GM23338 (cell line): ENCODE measurements at regions not wholly inside any gene's neighbourhood (a gene's known extent, or its start where the extent isn't known, plus 50 kb on each side); places are given as distances from the start of the nearest gene placed in this dataset.

Experiments
- ATAC-seq: fragments of 200-7000 bp; cut with Tn5 transposase; 3 replicates; pipeline ENCODE4 v1.9.1; 2020
- DNase-seq: peaks from one replicate; pipeline ENCODE4 v3.0.0-alpha.2; 2015; ENCODE audit warnings: low spot score
- H2AFZ ChIP-seq: fragments of 200-600 bp; sonication (generic); 2 replicates; pipeline ENCODE4 v1.8.0; 2016; ENCODE audit warnings: antibody characterized with exemption, mild to moderate bottlenecking, moderate library complexity
- H3F3A ChIP-seq: fragments of 200-600 bp; sonication (generic); replicated peaks from 2 replicates; pipeline ENCODE4 v1.8.0; 2017; ENCODE audit warnings: antibody characterized with exemption, mixed run types, low read depth
- H3K27ac ChIP-seq: fragments of 200-600 bp; sonication (generic); 2 replicates; pipeline ENCODE4 v1.6.1; 2016; ENCODE audit warnings: low read depth
- H3K27me3 ChIP-seq: fragments of 200-600 bp; sonication (generic); 2 replicates; pipeline ENCODE4 v1.8.0; 2016; ENCODE audit warnings: mild to moderate bottlenecking, mixed run types, moderate library complexity; ENCODE audit not compliant: insufficient read depth
- H3K36me3 ChIP-seq: fragments of 200-600 bp; sonication (generic); 2 replicates; pipeline ENCODE4 v1.8.0; 2016; ENCODE audit warnings: mild to moderate bottlenecking; ENCODE audit not compliant: insufficient read depth
- H3K4me1 ChIP-seq: fragments of 200-600 bp; sonication (generic); 2 replicates; pipeline ENCODE4 v1.8.0; 2016; ENCODE audit warnings: mild to moderate bottlenecking, moderate library complexity; ENCODE audit not compliant: insufficient read depth
- H3K4me2 ChIP-seq: fragments of 200-600 bp; sonication (generic); 2 replicates; pipeline ENCODE4 v1.7.1; 2017; ENCODE audit warnings: mixed run types
- H3K4me3 ChIP-seq: fragments of 200-600 bp; sonication (generic); 2 replicates; pipeline ENCODE4 v1.6.1; 2016; ENCODE audit warnings: mixed run types
- H3K79me2 ChIP-seq: fragments of 200-600 bp; sonication (generic); replicated peaks from 2 replicates; pipeline ENCODE4 v1.8.0; 2017; ENCODE audit warnings: mild to moderate bottlenecking; ENCODE audit not compliant: insufficient read depth
- H3K9me2 ChIP-seq: fragments of 200-600 bp; sonication (generic); 2 replicates; pipeline ENCODE4 v1.8.0; 2017; ENCODE audit not compliant: insufficient read depth
- H4K20me1 ChIP-seq: fragments of 200-600 bp; sonication (generic); replicated peaks from 2 replicates; pipeline ENCODE4 v1.8.0; 2017; ENCODE audit warnings: mild to moderate bottlenecking; ENCODE audit not compliant: insufficient read depth
- H3K27ac Mint-ChIP-seq: 2 replicates; pipeline ENCODE4 v1.8.0; 2020; ENCODE audit warnings: inconsistent platforms, mild to moderate bottlenecking, moderate library complexity, mixed read lengths
- H3K27me3 Mint-ChIP-seq: 3 replicates; pipeline ENCODE4 v1.8.0; 2022; ENCODE audit warnings: low read depth, mild to moderate bottlenecking, moderate library complexity, mixed read lengths, inconsistent platforms; ENCODE audit not compliant: insufficient read depth, poor library complexity
- H3K36me3 Mint-ChIP-seq: 3 replicates; pipeline ENCODE4 v1.8.0; 2021; ENCODE audit warnings: low read depth, mild to moderate bottlenecking, inconsistent platforms, moderate library complexity, mixed read lengths
- H3K4me1 Mint-ChIP-seq: 3 replicates; pipeline ENCODE4 v1.8.0; 2020; ENCODE audit warnings: mild to moderate bottlenecking, inconsistent platforms, mixed read lengths
- H3K4me3 Mint-ChIP-seq: 3 replicates; pipeline ENCODE4 v1.8.0; 2021; ENCODE audit warnings: moderate library complexity, mild to moderate bottlenecking, inconsistent platforms, mixed read lengths
- H3K9me3 Mint-ChIP-seq: 3 replicates; pipeline ENCODE4 v1.8.0; 2020; ENCODE audit warnings: moderate library complexity, mild to moderate bottlenecking, inconsistent platforms, mixed read lengths
- CREB1 ChIP-seq: fragments of 250-450 bp; sonication (Bioruptor Pico); IDR thresholded peaks from 2 replicates; pipeline ENCODE4 v1.5.0; 2020; ENCODE audit warnings: low read depth, mild to moderate bottlenecking, moderate library complexity
- CTCF ChIP-seq, 2 experiments: fragments of 200-600 bp in 1 of 2; sonication (generic) in 1 of 2; conservative IDR thresholded peaks; 2 replicates each; pipeline versions ENCODE4 v1.5.1 to v1.6.1; 2016 to 2017; ENCODE audit warnings: antibody characterized with exemption in 2 of 2, low read depth in 2 of 2, mild to moderate bottlenecking in 2 of 2, moderate library complexity in 1 of 2
- ETS1 ChIP-seq: IDR thresholded peaks from 2 replicates; pipeline ENCODE4 v1.6.1; 2016; ENCODE audit warnings: antibody characterized with exemption
- EZH2 ChIP-seq: fragments of 200-600 bp; sonication (generic); IDR thresholded peaks from one replicate; pipeline ENCODE4 v1.8.0; 2017; ENCODE audit warnings: antibody characterized with exemption, mild to moderate bottlenecking, low read depth; ENCODE audit not compliant: unreplicated experiment
- EZH2phosphoT487 ChIP-seq: fragments of 200-600 bp; sonication (generic); IDR thresholded peaks from one replicate; pipeline ENCODE4 v1.8.1; 2018; ENCODE audit warnings: antibody characterized with exemption; ENCODE audit not compliant: unreplicated experiment
- JUNB ChIP-seq: IDR thresholded peaks from one replicate; pipeline ENCODE4 v1.6.1; 2016; ENCODE audit warnings: antibody characterized with exemption; ENCODE audit not compliant: unreplicated experiment
- NANOG ChIP-seq: IDR thresholded peaks from 2 replicates; pipeline ENCODE4 v1.6.1; 2016; ENCODE audit warnings: antibody characterized with exemption, borderline replicate concordance
- POLR2AphosphoS5 ChIP-seq: IDR thresholded peaks from 2 replicates; pipeline ENCODE4 v1.6.1; 2016; ENCODE audit warnings: antibody characterized with exemption, low read depth
- REST ChIP-seq: IDR thresholded peaks from one replicate; pipeline ENCODE4 v1.6.1; 2018; ENCODE audit warnings: antibody characterized with exemption; ENCODE audit not compliant: unreplicated experiment
- STAT1 ChIP-seq: IDR thresholded peaks from one replicate; pipeline ENCODE4 v1.6.1; 2016; ENCODE audit warnings: antibody characterized with exemption; ENCODE audit not compliant: unreplicated experiment
- ZNF114 ChIP-seq: fragments of 250-450 bp; sonication (Bioruptor Pico); IDR thresholded peaks from 2 replicates; pipeline ENCODE4 v1.5.0; 2020; ENCODE audit warnings: mild to moderate bottlenecking, moderate library complexity
- ZNF331 ChIP-seq: fragments of 250-450 bp; sonication (Bioruptor Pico); IDR thresholded peaks from 2 replicates; pipeline ENCODE4 v1.5.0; 2020; ENCODE audit warnings: low read depth, mild to moderate bottlenecking, moderate library complexity
- ZNF462 ChIP-seq: fragments of 250-450 bp; sonication (Bioruptor Pico); IDR thresholded peaks from 2 replicates; pipeline ENCODE4 v1.5.0; 2020; ENCODE audit warnings: mild to moderate bottlenecking, moderate library complexity

GRCh38 chr20:52704553-52704952, 267.6 kb upstream of the TSHZ2 start:
- H3K4me1 ChIP-seq = peaks cover 7% of the 10 kb centered on the region; the same call in 1 of the 2 replicates
- no peak overlapping the region for H3K27ac ChIP-seq
- DNase-seq = no peak
- H3F3A ChIP-seq = no peaks in the 10 kb centered on the region
- H4K20me1 ChIP-seq = no peaks in the 10 kb centered on the region
- TF ChIP-seq CTCF (conservative IDR thresholded peaks at IDR 0.05; ENCODE audit: low read depth in 2 of 2) (no peak), STAT1 (no peak), POLR2AphosphoS5 (no peak), REST (no peak), EZH2 (no peak), ZNF462 (CRISPR knock-in tag) (no peak), EZH2phosphoT487 (no peak), JUNB (no peak), NANOG (no peak), CREB1 (CRISPR knock-in tag) (no peak), ETS1 (no peak), ZNF114 (CRISPR knock-in tag) (no peak), ZNF331 (no peak)
- H3K4me3 Mint-ChIP-seq = no peak overlapping the region
- peaks cover 2% of the 10 kb centered on the region for H3K27me3 Mint-ChIP-seq
- no peaks in the 10 kb centered on the region for H3K9me3 Mint-ChIP-seq
- peaks cover 18% of the 10 kb centered on the region for H3K4me1 Mint-ChIP-seq
- no peaks in the 10 kb centered on the region for H3K36me3 ChIP-seq
- no peak overlapping the region for H3K4me3 ChIP-seq
- ATAC-seq = no peak
- H3K79me2 ChIP-seq = no peaks in the 10 kb centered on the region
- no peak overlapping the region for H3K27ac Mint-ChIP-seq
- H3K27me3 ChIP-seq = no peaks in the 10 kb centered on the region
- H3K9me2 ChIP-seq = no peaks in the 10 kb centered on the region
- no peaks in the 10 kb centered on the region for H3K36me3 Mint-ChIP-seq
- no peak overlapping the region for H2AFZ ChIP-seq
- no peak overlapping the region for H3K4me2 ChIP-seq
